ENCODE measurements at regions not wholly inside any gene's neighbourhood (a gene's known extent, or its start where the extent isn't known, plus 50 kb on each side); places are given as distances from the start of the nearest gene placed in this dataset.

GRCh38 chr4:115769396-115769795 is 656.0 kb upstream of the NDST4 start:
- Histone ChIP-seq H3K56ac (ENCODE audit: extremely low read depth, insufficient read depth, low read length) (no peak overlapping the region), H3K4me2 (ENCODE audit: low read depth, low read length) (no peak overlapping the region), H3K23ac (ENCODE audit: low read depth, low read length) (no peak overlapping the region), H3K9me1 (ENCODE audit: insufficient read depth, low read length) (no peaks in the 10 kb centered on the region), H2BK20ac (ENCODE audit: low read depth, low read length) (no peak overlapping the region), H2BK15ac (ENCODE audit: low read depth, low read length) (no peak overlapping the region), H3K18ac (ENCODE audit: low read depth, low read length) (no peak overlapping the region), H3K27me3 (ENCODE audit: control insufficient read depth, insufficient read depth, low read length) (no peaks in the 10 kb centered on the region), H2AK9ac (replicated peaks; ENCODE audit: low read depth, low read length, poor library complexity) (no peak overlapping the region), H4K20me1 (ENCODE audit: insufficient read depth, low read length) (no peaks in the 10 kb centered on the region), H3K79me1 (ENCODE audit: low read depth in 1 of 2, low read length in 2 of 2) (no peaks in the 10 kb centered on the region), H3K14ac (replicated peaks; ENCODE audit: low read depth, low read length) (no peak overlapping the region), H3K9me3 (ENCODE audit: control insufficient read depth, insufficient read depth, low read length) (peaks cover 2% of the 10 kb centered on the region), H4K5ac (ENCODE audit: low read depth, low read length) (no peak overlapping the region), H3K4me3 (ENCODE audit: insufficient read depth, low read depth, low read length) (no peak overlapping the region), H4K8ac (ENCODE audit: low read depth in 2 of 2, low read length in 2 of 2) (no peak overlapping the region), H3K9ac (ENCODE audit: low read depth, low read length) (no peak overlapping the region), H2BK5ac (ENCODE audit: low read depth, low read length, poor library complexity, severe bottlenecking) (no peak overlapping the region), H2AK5ac (ENCODE audit: low read depth, low read length) (no peak overlapping the region), H3K27ac (ENCODE audit: insufficient read depth, low read length) (no peak overlapping the region), H2BK120ac (ENCODE audit: low read depth, low read length) (no peak overlapping the region), H2AFZ (replicated peaks; ENCODE audit: low read length, poor library complexity) (no peak overlapping the region), H3K36me3 (ENCODE audit: control insufficient read depth, insufficient read depth, low read length) (no peaks in the 10 kb centered on the region), H4K91ac (ENCODE audit: insufficient read depth, low read depth, low read length) (no peak overlapping the region), H3K4me1 (ENCODE audit: control insufficient read depth, insufficient read depth, low read length) (no peaks in the 10 kb centered on the region), H3K4ac (ENCODE audit: low read depth, low read length) (no peak overlapping the region)
- POLR2A ChIA-PET (ENCODE audit: unreplicated experiment), result no interaction called here
- CTCF ChIA-PET, result no interaction called here
- no TSS peak for BruUV-seq (replicated peaks)
- ATAC-seq (ENCODE audit: low read depth), result no peak
- TF ChIP-seq SMC3 (IDR thresholded peaks at IDR 0.05; ENCODE audit: low read depth, low read length), result no peak
- no peak for TF ChIP-seq RFX5 (IDR thresholded peaks at IDR 0.05; ENCODE audit: low read depth, low read length)
- in situ Hi-C loops (cut with MboI; ENCODE audit: low sequenced_read_pairs), result no loop called here
- dilution Hi-C loops (cut with HindIII; ENCODE audit: low sequenced_read_pairs, unreplicated experiment), result no loop called here
- intact Hi-C loops (cut with micrococcal nuclease), result no loop called here
- no peak for DNase-seq

All from IMR-90 (cell line).